RWPE1 (cell line): ENCODE measurements at regions not wholly inside any gene's neighbourhood (a gene's known extent, or its start where the extent isn't known, plus 50 kb on each side); places are given as distances from the start of the nearest gene placed in this dataset.

Source experiments
- CTCF ChIA-PET: fragments of 350-600 bp; sonication (Branson Sonifier 250); formaldehyde crosslinking; extraction: SDS; loops from one replicate; lab custom pipeline; 2021; lab: Yijun Ruan, JAX
- POLR2A ChIA-PET: fragments of 400-600 bp; formaldehyde crosslinking; extraction: SDS; loops from one replicate; lab custom pipeline; 2020; ENCODE audit warnings: antibody characterized with exemption; ENCODE audit not compliant: low non-redundant PET; lab: Yijun Ruan, JAX
- DNase-seq: peaks from one replicate; pipeline ENCODE4 v3.0.0; 2012; ENCODE audit warnings: low spot score
- H3K27ac ChIP-seq: fragments of 450-650 bp; 2 replicates; pipeline ENCODE4 v1.5.1; 2017
- TF ChIP-seq, protein P1 (sequence below): fragments of 450-650 bp; conservative IDR thresholded peaks from 2 replicates; pipeline ENCODE4 v1.5.1; 2017; ENCODE audit warnings: low read depth, mild to moderate bottlenecking

- ChIA-PET CTCF (no interaction called here), POLR2A (no interaction called here)
- TF ChIP-seq, protein P1, sequence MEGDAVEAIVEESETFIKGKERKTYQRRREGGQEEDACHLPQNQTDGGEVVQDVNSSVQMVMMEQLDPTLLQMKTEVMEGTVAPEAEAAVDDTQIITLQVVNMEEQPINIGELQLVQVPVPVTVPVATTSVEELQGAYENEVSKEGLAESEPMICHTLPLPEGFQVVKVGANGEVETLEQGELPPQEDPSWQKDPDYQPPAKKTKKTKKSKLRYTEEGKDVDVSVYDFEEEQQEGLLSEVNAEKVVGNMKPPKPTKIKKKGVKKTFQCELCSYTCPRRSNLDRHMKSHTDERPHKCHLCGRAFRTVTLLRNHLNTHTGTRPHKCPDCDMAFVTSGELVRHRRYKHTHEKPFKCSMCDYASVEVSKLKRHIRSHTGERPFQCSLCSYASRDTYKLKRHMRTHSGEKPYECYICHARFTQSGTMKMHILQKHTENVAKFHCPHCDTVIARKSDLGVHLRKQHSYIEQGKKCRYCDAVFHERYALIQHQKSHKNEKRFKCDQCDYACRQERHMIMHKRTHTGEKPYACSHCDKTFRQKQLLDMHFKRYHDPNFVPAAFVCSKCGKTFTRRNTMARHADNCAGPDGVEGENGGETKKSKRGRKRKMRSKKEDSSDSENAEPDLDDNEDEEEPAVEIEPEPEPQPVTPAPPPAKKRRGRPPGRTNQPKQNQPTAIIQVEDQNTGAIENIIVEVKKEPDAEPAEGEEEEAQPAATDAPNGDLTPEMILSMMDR: no peak
- DNase-seq: no peak
- no peak overlapping the region for H3K27ac ChIP-seq
These were observed 190.1 kb downstream of the ICOS start for GRCh38 chr2:204126705-204127104.

DNA sequence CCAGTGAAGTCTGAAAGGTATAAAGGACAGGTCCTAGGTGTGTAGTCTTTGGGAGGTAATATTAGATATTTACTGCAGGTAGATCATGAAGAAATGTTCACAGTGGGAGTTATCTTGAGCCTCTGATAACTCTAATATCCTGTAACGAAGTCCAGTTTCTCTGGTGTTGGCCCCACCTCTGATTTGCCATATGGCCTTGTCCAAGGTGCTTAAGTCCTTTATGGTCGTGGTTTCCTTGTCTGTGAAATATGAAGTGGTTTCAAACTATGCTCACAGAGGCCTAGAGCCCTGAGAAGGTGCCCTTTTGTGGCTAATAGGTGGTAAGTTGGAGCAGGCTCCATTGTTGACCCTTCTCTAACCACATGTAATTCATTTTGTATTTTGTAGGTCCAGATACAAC, 190.7 kb downstream of the ICOS start:
- H3K27ac ChIP-seq: no peak overlapping the region
- ChIA-PET POLR2A (no interaction called here), CTCF (interaction anchor here (0.6 kb wide), 1 partner anchor 132 kb away, joined by 5 read pairs; no protein-coding TSS in a partner anchor)
- no peak for DNase-seq
- TF ChIP-seq, protein P1: no peak

DNA sequence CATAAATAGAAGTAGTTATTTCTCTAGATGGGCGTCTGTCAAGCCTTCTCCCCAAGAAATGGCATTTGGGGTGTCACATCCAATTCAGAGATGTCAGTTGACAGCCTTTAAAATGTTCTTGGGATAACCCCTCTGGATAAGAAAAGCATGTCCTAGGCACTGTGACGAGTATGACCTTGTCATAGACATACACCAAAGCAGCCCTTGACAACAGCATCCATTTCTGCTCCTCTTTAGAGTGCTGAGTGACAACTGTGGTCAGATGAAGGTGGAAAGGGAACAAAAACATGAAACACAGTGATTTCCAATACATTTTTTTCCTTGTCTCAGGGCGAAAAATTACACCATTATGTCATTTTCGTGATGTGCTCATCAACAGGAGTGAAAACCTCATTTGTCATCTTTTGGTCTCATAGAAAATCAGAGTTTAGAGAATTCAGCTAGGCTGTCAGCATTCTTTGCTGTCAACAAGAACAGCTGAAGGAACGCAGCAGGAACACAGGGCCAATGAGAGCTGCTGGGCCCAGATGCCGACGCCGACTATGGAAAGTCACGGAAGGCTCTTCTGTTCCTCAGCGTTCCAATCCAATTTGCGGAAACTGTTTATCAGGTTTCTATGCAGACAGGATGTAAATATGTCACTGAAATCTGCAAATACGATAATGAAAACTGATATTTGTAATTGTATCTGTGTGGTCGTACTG, 193.2 kb downstream of the ICOS start:
- H3K27ac ChIP-seq: no peak overlapping the region
- POLR2A ChIA-PET: no interaction called here
- DNase-seq: no peak
- CTCF ChIA-PET: no interaction called here
- TF ChIP-seq, protein P1: no peak

DNA sequence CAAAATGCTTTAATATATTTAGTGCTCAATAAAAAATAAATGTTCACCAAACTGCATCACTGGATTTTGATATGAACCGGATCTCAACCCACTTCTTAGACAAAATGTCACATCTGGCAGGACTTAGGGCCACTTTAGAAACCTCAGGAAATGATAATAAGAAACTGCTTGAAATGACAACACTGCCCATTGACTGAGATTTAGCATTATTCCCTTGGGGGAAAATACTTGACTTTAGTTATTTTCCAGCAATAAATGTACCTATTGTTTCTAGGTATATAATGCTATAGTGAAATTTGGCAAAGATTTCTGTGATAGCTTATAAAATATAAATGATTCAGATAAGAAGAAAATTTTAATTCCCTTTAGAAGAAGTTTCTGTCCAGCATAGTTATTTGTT, 195.1 kb downstream of the ICOS start:
- TF ChIP-seq, protein P1: no peak
- ChIA-PET CTCF (no interaction called here), POLR2A (no interaction called here)
- no peak overlapping the region for H3K27ac ChIP-seq
- no peak for DNase-seq

- CTCF ChIA-PET: no interaction called here
- no peak for DNase-seq
- H3K27ac ChIP-seq: no peak overlapping the region
These were observed 196.9 kb downstream of the ICOS start for GRCh38 chr2:204133476-204133875.

GRCh38 chr2:204134421-204134820, 197.9 kb downstream of the ICOS start:
- no peak overlapping the region for H3K27ac ChIP-seq
- ChIA-PET POLR2A (no interaction called here), CTCF (interaction anchor here (1.0 kb wide), 1 partner anchor 11 kb away, joined by 6 read pairs; no protein-coding TSS in a partner anchor)
- TF ChIP-seq, protein P1: no peak
- no peak for DNase-seq

More at GRCh38 chr2:204133476-204133875, 196.9 kb downstream of the ICOS start:
- TF ChIP-seq, protein P1: no peak
- POLR2A ChIA-PET: no interaction called here
